Panc1 (cell line): ENCODE measurements at regions not wholly inside any gene's neighbourhood (a gene's known extent, or its start where the extent isn't known, plus 50 kb on each side); places are given as distances from the start of the nearest gene placed in this dataset.

Source experiments
- CTCF ChIP-seq: fragments of 450-650 bp; IDR thresholded peaks from 2 replicates; pipeline ENCODE4 v1.5.1; 2017; ENCODE audit warnings: mild to moderate bottlenecking
- POLR2AphosphoS5 ChIP-seq: IDR thresholded peaks from 2 replicates; pipeline ENCODE4 v1.6.1; 2012; ENCODE audit warnings: mild to moderate bottlenecking, low read depth, low read length, moderate library complexity
- REST ChIP-seq, 2 experiments: IDR thresholded peaks; 2 replicates each; pipeline ENCODE4 v1.6.1; 2011 to 2012; ENCODE audit warnings: low read depth in 2 of 2, control low read depth in 1 of 2, low read length in 1 of 2, mild to moderate bottlenecking in 1 of 2, moderate library complexity in 1 of 2; ENCODE audit not compliant: insufficient read depth in 1 of 2
- SIN3A ChIP-seq: IDR thresholded peaks from 2 replicates; pipeline ENCODE4 v1.6.1; 2012; ENCODE audit warnings: low read depth, mild to moderate bottlenecking, low read length, moderate library complexity, borderline replicate concordance; ENCODE audit not compliant: insufficient read depth
- TCF7L2 ChIP-seq: IDR thresholded peaks from 2 replicates; pipeline ENCODE4 v1.6.1; 2011; ENCODE audit warnings: mild to moderate bottlenecking, low read depth, low read length, inconsistent platforms

GRCh38 chr4:141469392-141469791, 167.0 kb upstream of the IL15 start:
- TF ChIP-seq POLR2AphosphoS5 = no peak
- no peak for TF ChIP-seq TCF7L2
- TF ChIP-seq CTCF = no peak
- no peak for TF ChIP-seq SIN3A
- TF ChIP-seq REST (IDR thresholded peaks at IDR 0.05; ENCODE audit: insufficient read depth in 1 of 2, low read depth in 2 of 2, low read length in 1 of 2) = no peak
